ENCODE measurements at regions not wholly inside any gene's neighbourhood (a gene's known extent, or its start where the extent isn't known, plus 50 kb on each side); places are given as distances from the start of the nearest gene placed in this dataset.

- no peak for DNase-seq
Observed at GRCh38 chr9:12612211-12612770, 80.9 kb upstream of the TYRP1 start.

DNA sequence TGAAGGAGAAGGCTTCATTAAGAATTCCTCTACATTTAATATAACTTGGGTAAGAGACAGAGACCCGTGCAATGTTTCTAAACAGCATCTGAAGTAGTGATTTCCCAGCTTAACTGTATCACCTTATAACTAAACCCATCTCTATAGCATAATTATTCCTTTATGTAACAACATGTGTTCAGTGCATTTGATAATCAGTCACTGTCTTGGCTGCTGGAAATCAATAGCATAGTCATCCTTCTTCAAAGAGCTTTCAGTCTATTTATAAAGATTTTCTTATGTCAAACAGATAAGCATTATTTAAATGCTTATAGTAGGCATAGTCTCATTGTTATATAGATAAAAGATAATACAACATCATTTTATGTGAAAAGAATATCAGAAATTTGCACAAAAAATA is 80.1 kb upstream of the TYRP1 start:
- DNase-seq, result no peak

GRCh38 chr9:12614488-12614887 is 78.7 kb upstream of the TYRP1 start:
- no peak for DNase-seq

DNA sequence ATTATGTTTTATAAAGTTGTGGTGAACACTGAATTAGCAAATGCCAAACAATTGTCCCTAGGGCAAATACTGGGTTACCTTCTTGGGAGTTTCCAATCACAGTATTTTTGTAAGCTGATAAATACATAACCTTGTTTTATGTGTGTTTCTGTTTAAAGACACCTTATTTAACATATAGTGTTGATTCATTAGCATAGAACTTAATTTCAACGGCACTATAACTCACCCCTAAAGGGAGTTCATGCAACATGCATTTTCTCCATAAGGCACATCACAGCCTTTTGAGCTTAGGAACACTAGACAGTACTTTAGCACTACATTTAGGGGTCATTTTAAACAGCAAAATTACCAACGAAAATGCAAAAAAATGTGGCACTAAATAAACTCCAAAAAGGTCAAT is 74.2 kb upstream of the TYRP1 start:
- no peak for DNase-seq

GRCh38 chr9:12625844-12626243 is 67.3 kb upstream of the TYRP1 start:
- DNase-seq, result no peak

DNA sequence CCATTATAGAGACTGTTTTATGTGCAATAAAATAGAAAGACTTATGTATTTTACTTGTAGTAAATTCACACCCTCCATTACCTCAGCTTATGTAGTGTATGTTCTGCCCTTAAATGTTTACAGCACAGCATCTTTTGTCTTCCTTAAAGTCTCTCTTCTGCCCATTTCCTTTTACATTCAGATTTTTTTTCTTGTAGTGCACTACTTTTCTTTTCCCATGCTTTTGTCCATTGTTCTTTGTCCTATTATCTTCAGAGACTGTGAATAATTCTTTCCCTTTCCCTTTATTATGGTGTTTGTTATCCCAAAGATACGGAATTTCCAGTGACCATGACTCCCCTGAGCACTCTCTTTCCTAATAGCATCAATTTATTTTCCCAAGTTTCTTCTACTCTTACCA is 66.1 kb upstream of the TYRP1 start:
- no peak for DNase-seq

DNA sequence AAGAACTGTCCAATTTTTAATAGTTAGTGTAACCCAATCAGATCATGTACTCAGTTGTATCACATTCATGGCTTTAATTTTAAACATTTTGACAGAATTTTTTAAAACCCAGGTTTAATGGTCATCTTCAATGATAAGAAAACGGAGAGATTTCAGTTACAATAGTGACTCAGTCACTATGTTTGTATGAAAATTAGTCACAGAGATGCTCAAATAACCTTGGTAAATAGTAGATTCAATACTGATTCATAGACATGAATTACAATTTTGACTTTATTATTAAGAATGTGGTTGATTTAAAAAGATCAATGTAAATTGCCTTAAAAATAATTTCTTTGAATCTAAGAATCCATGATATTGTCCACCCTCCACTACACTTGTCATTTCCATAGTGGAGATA is 64.6 kb upstream of the TYRP1 start:
- DNase-seq, result no peak

- no peak for DNase-seq
Observed at GRCh38 chr9:12629067-12629466, 64.1 kb upstream of the TYRP1 start.

GRCh38 chr9:12631866-12632265 is 61.3 kb upstream of the TYRP1 start:
- no peak for DNase-seq

GRCh38 chr9:12633016-12633765 is 60.0 kb upstream of the TYRP1 start:
- no peak for DNase-seq

GRCh38 chr9:12640016-12640587 is 53.1 kb upstream of the TYRP1 start:
- DNase-seq, result no peak

- no peak for DNase-seq
Observed at GRCh38 chr9:12640866-12641636, 52.1 kb upstream of the TYRP1 start.

Data from T1000 (cell line).